ENCODE measurements at regions not wholly inside any gene's neighbourhood (a gene's known extent, or its start where the extent isn't known, plus 50 kb on each side); places are given as distances from the start of the nearest gene placed in this dataset.

DNA sequence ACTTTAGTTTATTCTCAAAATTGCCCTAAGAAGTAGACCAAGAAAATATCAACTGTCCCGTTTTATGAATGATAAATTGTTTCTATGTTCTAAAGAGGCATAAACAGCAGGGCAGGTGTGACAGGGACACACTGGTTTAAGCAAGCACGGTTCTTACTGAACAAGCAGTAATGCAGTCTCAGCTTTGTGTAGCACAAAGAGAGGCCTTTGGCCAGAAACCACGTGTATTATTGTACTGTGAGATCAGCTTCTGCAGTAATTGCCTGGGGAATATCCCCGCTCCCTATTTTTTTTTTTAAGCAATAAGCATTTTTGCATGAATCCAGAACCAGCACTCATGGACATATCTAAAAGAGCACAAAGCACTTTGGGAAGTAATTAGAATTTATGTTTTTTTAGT, 255.4 kb downstream of the WDR11 start:
- Histone ChIP-seq H3K4me3 (ENCODE audit: low read depth, low read length) (no peak overlapping the region), H3K36me3 (ENCODE audit: control insufficient read depth, insufficient read depth, low read length) (no peaks in the 10 kb centered on the region), H3K27me3 (ENCODE audit: control insufficient read depth, insufficient read depth, low read length) (no peaks in the 10 kb centered on the region)
- TF ChIP-seq, protein P1, sequence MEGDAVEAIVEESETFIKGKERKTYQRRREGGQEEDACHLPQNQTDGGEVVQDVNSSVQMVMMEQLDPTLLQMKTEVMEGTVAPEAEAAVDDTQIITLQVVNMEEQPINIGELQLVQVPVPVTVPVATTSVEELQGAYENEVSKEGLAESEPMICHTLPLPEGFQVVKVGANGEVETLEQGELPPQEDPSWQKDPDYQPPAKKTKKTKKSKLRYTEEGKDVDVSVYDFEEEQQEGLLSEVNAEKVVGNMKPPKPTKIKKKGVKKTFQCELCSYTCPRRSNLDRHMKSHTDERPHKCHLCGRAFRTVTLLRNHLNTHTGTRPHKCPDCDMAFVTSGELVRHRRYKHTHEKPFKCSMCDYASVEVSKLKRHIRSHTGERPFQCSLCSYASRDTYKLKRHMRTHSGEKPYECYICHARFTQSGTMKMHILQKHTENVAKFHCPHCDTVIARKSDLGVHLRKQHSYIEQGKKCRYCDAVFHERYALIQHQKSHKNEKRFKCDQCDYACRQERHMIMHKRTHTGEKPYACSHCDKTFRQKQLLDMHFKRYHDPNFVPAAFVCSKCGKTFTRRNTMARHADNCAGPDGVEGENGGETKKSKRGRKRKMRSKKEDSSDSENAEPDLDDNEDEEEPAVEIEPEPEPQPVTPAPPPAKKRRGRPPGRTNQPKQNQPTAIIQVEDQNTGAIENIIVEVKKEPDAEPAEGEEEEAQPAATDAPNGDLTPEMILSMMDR (IDR thresholded peaks at IDR 0.05; ENCODE audit: insufficient read depth, low read length, poor library complexity, severe bottlenecking), result no peak
- no peak for DNase-seq (ENCODE audit: low read depth)

DNA sequence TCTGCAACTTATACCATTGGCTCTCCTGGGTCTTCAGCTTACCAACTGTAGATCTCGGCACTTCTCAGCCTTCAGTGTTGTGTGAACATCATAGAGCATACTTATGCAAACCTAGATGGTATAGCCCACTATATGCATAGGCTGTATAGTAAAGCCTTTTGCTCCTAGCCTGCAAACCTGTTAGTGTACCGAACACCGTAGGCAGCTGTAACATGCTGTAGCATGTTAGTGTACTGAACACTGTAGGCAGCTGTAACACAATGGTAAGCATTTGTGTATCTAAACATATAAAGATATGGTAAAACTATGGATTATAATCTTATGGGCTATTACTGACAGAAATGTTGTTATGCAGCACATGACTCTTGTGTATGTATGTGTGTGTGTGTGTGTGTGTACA, 256.9 kb downstream of the WDR11 start:
- TF ChIP-seq, protein P1 (IDR thresholded peaks at IDR 0.05; ENCODE audit: insufficient read depth, low read length, poor library complexity, severe bottlenecking), result no peak
- H3K4me3 ChIP-seq (ENCODE audit: low read depth, low read length), result no peak overlapping the region
- no peak for DNase-seq (ENCODE audit: low read depth)
- H3K36me3 ChIP-seq (ENCODE audit: control insufficient read depth, insufficient read depth, low read length), result no peaks in the 10 kb centered on the region
- H3K27me3 ChIP-seq (ENCODE audit: control insufficient read depth, insufficient read depth, low read length), result no peaks in the 10 kb centered on the region

DNA sequence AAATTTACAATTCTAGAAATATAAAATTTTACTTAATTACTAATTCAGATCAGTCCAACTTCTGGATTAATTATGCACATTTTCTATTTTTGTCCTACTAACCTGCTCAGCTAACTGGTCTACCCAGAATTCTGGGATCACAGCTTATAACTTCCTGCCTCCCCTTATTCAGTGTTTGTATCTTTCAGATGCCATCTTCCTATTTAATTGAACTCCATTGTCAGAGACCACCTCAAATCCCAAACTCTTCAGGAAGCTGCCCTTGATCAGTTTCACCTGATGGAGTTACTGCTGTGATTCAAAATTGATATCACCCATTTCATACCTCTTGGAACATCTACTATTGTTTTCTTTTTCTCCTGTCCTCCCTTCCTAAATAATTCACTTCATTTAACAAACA, 259.2 kb downstream of the WDR11 start:
- H3K4me3 ChIP-seq (ENCODE audit: low read depth, low read length), result no peak overlapping the region
- H3K27me3 ChIP-seq (ENCODE audit: control insufficient read depth, insufficient read depth, low read length), result no peaks in the 10 kb centered on the region
- DNase-seq (ENCODE audit: low read depth), result no peak
- TF ChIP-seq, protein P1 (IDR thresholded peaks at IDR 0.05; ENCODE audit: insufficient read depth, low read length, poor library complexity, severe bottlenecking), result no peak
- H3K36me3 ChIP-seq (ENCODE audit: control insufficient read depth, insufficient read depth, low read length), result no peaks in the 10 kb centered on the region

DNA sequence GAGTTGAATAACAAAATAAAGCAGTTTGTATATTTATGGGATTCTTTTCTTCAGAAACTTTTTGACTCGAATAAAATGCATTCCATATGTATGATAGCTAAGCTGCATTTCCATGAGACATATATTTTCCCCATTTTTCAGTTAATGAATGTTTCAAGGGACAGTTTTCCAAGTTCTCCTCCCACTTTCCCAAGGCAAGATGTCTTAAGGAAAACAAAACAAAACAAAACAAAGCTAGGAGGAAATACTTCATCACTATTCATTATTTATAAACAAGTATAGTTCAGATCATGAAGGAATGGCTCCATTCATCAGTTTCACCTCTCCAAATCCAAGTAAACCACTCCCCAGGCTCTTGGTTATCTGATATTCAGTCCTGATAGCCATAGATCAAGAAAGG, 261.0 kb downstream of the WDR11 start:
- TF ChIP-seq, protein P1 (IDR thresholded peaks at IDR 0.05; ENCODE audit: insufficient read depth, low read length, poor library complexity, severe bottlenecking), result no peak
- Histone ChIP-seq H3K36me3 (ENCODE audit: control insufficient read depth, insufficient read depth, low read length) (no peaks in the 10 kb centered on the region), H3K27me3 (ENCODE audit: control insufficient read depth, insufficient read depth, low read length) (no peaks in the 10 kb centered on the region), H3K4me3 (ENCODE audit: low read depth, low read length) (no peak overlapping the region)
- DNase-seq (ENCODE audit: low read depth), result no peak

DNA sequence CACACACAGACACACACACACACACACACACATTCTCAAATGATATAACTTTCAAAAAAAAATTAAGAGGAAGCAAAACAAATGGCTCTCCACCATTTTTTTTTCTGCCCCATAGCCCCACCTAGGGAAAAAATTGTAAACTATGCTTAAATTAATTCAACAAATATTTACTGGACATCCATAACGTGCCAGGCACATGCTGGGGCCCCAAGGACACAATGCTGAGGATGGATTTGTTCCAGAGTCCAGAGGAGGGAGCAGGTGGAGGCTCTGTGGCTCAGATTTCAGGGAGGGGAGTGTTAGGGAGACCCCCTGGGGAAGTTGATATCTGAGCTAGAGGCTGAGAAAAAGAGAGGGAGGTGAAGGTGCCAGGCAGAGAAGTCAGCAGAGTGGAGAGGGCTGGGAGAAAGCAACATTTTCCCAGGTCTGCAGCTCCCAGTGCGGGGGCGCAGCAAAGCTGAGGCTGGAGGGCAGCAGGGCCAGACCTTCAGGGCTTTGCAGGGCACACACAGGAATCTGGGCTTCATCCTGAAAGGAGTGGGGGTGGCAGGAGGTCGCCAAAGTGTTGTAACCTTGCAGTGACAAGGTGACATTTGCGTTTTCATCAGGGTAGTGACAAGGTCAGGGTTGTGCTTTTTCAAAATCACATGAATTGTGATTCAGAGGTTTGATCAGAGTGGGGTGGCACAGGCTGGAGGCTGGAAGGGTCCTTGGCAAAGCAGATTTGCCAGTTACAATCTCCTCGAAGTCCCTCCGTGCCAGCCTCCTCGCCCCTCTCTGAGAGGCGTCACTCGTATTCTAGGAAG, 261.6 kb downstream of the WDR11 start:
- TF ChIP-seq, protein P1 (IDR thresholded peaks at IDR 0.05; ENCODE audit: insufficient read depth, low read length, poor library complexity, severe bottlenecking), result peak; percentile 3
- no peak overlapping the region for H3K4me3 ChIP-seq (ENCODE audit: low read depth, low read length)

DNA sequence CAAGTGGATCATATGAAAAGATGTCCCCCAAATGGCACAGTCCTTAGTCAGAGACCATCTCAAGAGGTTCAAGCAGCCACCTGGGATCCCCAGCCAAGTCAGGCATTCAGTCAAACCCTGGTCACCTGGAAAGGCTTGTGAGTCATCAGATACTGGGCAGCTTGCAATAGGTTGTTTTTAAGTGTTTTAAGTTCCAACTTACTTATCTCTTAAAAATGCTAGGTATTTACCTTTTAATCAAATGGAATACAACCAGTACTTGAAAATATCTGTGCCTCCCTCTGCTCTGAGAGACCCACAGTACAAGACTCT, 262.2 kb downstream of the WDR11 start:
- TF ChIP-seq, protein P1 (IDR thresholded peaks at IDR 0.05; ENCODE audit: insufficient read depth, low read length, poor library complexity, severe bottlenecking), result no peak
- peak; percentile 67 for DNase-seq (ENCODE audit: low read depth)
- Histone ChIP-seq H3K4me3 (ENCODE audit: low read depth, low read length) (no peak overlapping the region), H3K27me3 (ENCODE audit: control insufficient read depth, insufficient read depth, low read length) (no peaks in the 10 kb centered on the region), H3K36me3 (ENCODE audit: control insufficient read depth, insufficient read depth, low read length) (no peaks in the 10 kb centered on the region)

More for the DNA sequence above, 261.6 kb downstream of the WDR11 start:
- H3K27me3 ChIP-seq (ENCODE audit: control insufficient read depth, insufficient read depth, low read length), result no peaks in the 10 kb centered on the region
- DNase-seq (ENCODE audit: low read depth), result no peak
- H3K36me3 ChIP-seq (ENCODE audit: control insufficient read depth, insufficient read depth, low read length), result no peaks in the 10 kb centered on the region

Measured in kidney epithelial cell (primary cell).